ENCODE measurements at regions not wholly inside any gene's neighbourhood (a gene's known extent, or its start where the extent isn't known, plus 50 kb on each side); places are given as distances from the start of the nearest gene placed in this dataset.

DNA sequence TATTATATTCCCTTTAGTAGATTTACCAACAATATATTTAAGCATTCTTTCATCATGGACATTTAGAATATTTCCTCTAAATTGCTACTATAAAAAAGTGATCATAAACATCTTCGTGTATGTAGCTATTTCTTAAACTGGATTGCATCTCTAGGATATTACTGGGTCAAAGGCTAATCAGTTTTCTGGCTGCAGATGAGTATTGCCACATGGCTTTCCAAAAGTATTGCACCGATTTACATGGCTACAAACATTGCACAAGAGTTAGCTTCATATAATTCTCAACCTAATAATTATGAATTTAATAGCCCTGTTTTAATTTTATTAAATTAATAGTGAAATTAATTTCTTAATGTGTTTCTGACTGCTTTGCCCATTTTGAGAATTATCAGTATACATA is 183.4 kb downstream of the DMRT2 start:
- DNase-seq (ENCODE audit: low spot score in 2 of 2): no peak
- no peak for ATAC-seq
- no peaks in the 10 kb centered on the region for H3K36me3 Mint-ChIP-seq

GRCh38 chr9:1235650-1236049 is 185.5 kb downstream of the DMRT2 start:
- no peak for DNase-seq (ENCODE audit: low spot score in 2 of 2)
- H3K36me3 Mint-ChIP-seq: no peaks in the 10 kb centered on the region
- H3K27ac Mint-ChIP-seq: no peak overlapping the region
- peaks cover 0 to 3% of the 10 kb centered on the region in 2 donors for H3K9me3 Mint-ChIP-seq
- ATAC-seq: no peak

More for the DNA sequence above, 183.4 kb downstream of the DMRT2 start:
- Mint-ChIP-seq H3K9me3 (peaks cover 0 to 3% of the 10 kb centered on the region in 2 donors), H3K27ac (no peak overlapping the region)

DNA sequence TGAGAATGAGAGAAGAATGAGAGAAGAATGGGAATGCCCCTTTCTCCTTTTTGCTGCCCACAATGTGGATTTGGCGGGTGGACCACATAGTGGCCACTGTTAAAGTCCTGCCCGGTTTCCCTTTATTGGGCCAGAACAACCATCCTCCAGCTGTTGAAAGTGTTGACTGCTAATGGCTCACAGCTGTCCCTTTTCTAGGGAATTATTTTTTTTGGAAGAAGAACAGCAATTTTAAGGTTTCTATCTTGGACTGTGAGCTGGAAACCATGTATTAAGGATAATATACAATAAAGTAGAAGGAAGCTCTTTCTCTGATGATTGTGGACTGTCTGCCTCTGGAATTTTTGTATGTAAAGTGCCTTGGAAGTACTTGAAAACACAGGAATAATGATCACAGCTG is 185.9 kb downstream of the DMRT2 start:
- DNase-seq (ENCODE audit: low spot score in 2 of 2) (no peak), ATAC-seq (no peak)
- Mint-ChIP-seq H3K9me3 (peaks cover 0 to 3% of the 10 kb centered on the region in 2 donors), H3K27ac (no peak overlapping the region), H3K36me3 (no peaks in the 10 kb centered on the region)

DNA sequence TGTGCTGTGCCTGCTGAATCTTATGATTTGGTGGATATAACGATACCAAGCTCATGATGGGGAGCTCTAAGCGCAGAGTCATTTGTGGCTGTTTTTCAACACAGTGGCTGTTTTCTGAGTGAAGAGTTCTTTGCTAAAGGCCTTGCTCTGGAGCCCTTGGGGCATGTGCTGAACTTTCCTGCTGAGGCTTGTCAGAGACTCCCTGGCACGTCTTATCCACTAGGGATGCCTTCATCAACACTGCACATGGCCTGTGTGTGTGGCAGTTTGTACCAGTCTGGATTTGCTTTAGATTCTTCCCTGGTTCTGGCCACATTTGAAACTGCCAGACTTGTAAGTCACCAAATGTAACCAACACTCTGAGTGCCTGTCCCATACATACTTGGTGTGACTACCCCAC is 188.2 kb downstream of the DMRT2 start:
- DNase-seq (ENCODE audit: low spot score in 2 of 2) (no peak), ATAC-seq (no peak)
- no peak overlapping the region for H3K27ac Mint-ChIP-seq
- H3K9me3 Mint-ChIP-seq: peaks cover 0 to 3% of the 10 kb centered on the region in 2 donors
- no peaks in the 10 kb centered on the region for H3K36me3 Mint-ChIP-seq

DNA sequence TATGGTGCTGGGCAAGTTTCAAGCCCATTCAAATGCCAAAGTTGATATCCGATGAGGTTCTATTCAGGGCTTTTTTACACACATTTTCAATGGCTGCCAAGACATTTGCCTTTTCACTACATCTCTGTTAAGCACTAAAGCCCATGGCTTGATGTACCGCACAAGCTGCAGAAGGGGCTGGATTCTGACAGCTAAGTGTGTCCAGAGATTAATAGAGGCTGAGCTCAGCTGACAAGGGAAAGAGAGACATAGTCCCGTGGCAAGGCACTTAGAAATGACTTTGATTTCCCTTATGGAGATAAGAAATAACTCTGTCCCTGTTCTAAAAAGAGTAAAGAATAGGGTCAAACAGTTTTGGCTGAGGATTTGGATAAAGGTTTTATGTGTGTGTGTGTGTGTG is 198.6 kb downstream of the DMRT2 start:
- ATAC-seq (no peak), DNase-seq (ENCODE audit: low spot score in 2 of 2) (no peak)
- Mint-ChIP-seq H3K36me3 (no peaks in the 10 kb centered on the region), H3K27ac (no peak overlapping the region), H3K9me3 (no peaks in the 10 kb centered on the region)

GRCh38 chr9:1253064-1253979 is 203.2 kb downstream of the DMRT2 start:
- Mint-ChIP-seq H3K36me3 (no peaks in the 10 kb centered on the region), H3K9me3 (no peaks in the 10 kb centered on the region), H3K27ac (no peak overlapping the region)
- ATAC-seq (no peak), DNase-seq (ENCODE audit: low spot score in 2 of 2) (no peak)

- no peak for ATAC-seq
- Mint-ChIP-seq H3K27ac (no peak overlapping the region), H3K36me3 (no peaks in the 10 kb centered on the region), H3K9me3 (no peaks in the 10 kb centered on the region)
- DNase-seq (ENCODE audit: low spot score in 2 of 2): no peak
Measured at GRCh38 chr9:1254071-1254470, 203.9 kb downstream of the DMRT2 start.

- no peak for DNase-seq (ENCODE audit: low spot score in 2 of 2)
- H3K9me3 Mint-ChIP-seq: no peaks in the 10 kb centered on the region
- H3K27ac Mint-ChIP-seq: no peak overlapping the region
- no peak for ATAC-seq
- H3K36me3 Mint-ChIP-seq: no peaks in the 10 kb centered on the region
Measured at GRCh38 chr9:1256178-1256577, 206.0 kb downstream of the DMRT2 start.

- Mint-ChIP-seq H3K36me3 (no peaks in the 10 kb centered on the region), H3K9me3 (no peaks in the 10 kb centered on the region), H3K27ac (no peak overlapping the region)
- no peak for DNase-seq (ENCODE audit: low spot score in 2 of 2)
- ATAC-seq: no peak
Measured at GRCh38 chr9:1261266-1261665, 211.1 kb downstream of the DMRT2 start.

GRCh38 chr9:1261879-1262766 is 212.0 kb downstream of the DMRT2 start:
- Mint-ChIP-seq H3K27ac (no peak overlapping the region), H3K36me3 (no peaks in the 10 kb centered on the region), H3K9me3 (no peaks in the 10 kb centered on the region)
- DNase-seq (ENCODE audit: low spot score in 2 of 2) (no peak), ATAC-seq (no peak)

- no peaks in the 10 kb centered on the region for H3K9me3 Mint-ChIP-seq
- no peaks in the 10 kb centered on the region for H3K36me3 Mint-ChIP-seq
- no peak for DNase-seq (ENCODE audit: low spot score in 2 of 2)
- ATAC-seq: no peak
- no peak overlapping the region for H3K27ac Mint-ChIP-seq
Measured at GRCh38 chr9:1267141-1267570, 217.0 kb downstream of the DMRT2 start.

DNA sequence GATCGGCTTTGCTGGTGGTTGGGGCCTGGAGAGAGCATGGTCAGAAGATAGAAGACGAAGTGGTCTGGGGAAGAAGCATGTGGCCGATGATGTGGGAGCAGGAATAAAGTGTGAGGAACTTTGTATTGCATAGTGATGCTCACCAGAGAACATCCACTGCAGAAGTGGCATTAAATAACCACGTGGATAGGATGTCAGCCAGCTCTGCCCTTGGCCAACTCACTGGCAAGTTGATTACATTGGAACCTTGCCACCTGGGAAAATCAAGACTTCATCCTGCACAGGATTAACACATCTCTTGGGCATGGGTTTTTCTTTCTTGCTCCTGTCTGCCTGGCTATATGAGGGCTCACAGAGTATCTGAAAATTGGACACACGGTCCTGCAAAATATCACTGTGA is 217.4 kb downstream of the DMRT2 start:
- Mint-ChIP-seq H3K36me3 (no peaks in the 10 kb centered on the region), H3K27ac (no peak overlapping the region), H3K9me3 (no peaks in the 10 kb centered on the region)
- no peak for ATAC-seq
- DNase-seq (ENCODE audit: low spot score in 2 of 2): no peak

- H3K27ac Mint-ChIP-seq: no peak overlapping the region
- H3K36me3 Mint-ChIP-seq: no peaks in the 10 kb centered on the region
- no peak for DNase-seq (ENCODE audit: low spot score in 2 of 2)
- ATAC-seq: no peak
- H3K9me3 Mint-ChIP-seq: no peaks in the 10 kb centered on the region
Measured at GRCh38 chr9:1269533-1270315, 219.6 kb downstream of the DMRT2 start.

GRCh38 chr9:1271367-1271766 is 221.2 kb downstream of the DMRT2 start:
- no peak overlapping the region for H3K27ac Mint-ChIP-seq
- ATAC-seq: no peak
- DNase-seq (ENCODE audit: low spot score in 2 of 2): no peak
- no peaks in the 10 kb centered on the region for H3K36me3 Mint-ChIP-seq
- peaks cover 0 to 3% of the 10 kb centered on the region in 2 donors for H3K9me3 Mint-ChIP-seq

DNA sequence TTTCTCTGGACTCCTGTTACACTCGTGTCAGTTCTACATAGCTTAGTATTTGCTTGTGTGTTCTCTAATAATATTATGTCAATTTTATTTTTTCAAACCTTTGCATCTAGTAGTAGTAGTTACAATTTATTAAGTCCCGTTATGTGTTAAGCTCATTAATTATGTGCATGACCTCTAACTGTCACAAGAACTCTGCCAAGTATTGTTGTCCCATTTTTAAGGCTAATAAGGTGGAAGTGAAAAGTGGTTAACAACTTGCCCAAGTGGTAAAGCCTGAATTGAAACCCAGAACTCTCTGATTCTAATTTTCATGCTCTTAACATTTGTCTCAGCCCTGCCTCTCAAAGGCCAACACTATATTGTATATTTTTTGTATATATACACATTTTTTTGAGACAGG is 221.6 kb downstream of the DMRT2 start:
- Mint-ChIP-seq H3K36me3 (no peaks in the 10 kb centered on the region), H3K27ac (no peak overlapping the region), H3K9me3 (peaks cover 0 to 3% of the 10 kb centered on the region in 2 donors)
- ATAC-seq (no peak), DNase-seq (ENCODE audit: low spot score in 2 of 2) (no peak)

GRCh38 chr9:1272488-1272887 is 222.3 kb downstream of the DMRT2 start:
- peaks cover 0 to 3% of the 10 kb centered on the region in 2 donors for H3K9me3 Mint-ChIP-seq
- ATAC-seq (no peak), DNase-seq (ENCODE audit: low spot score in 2 of 2) (no peak)
- no peaks in the 10 kb centered on the region for H3K36me3 Mint-ChIP-seq
- no peak overlapping the region for H3K27ac Mint-ChIP-seq

DNA sequence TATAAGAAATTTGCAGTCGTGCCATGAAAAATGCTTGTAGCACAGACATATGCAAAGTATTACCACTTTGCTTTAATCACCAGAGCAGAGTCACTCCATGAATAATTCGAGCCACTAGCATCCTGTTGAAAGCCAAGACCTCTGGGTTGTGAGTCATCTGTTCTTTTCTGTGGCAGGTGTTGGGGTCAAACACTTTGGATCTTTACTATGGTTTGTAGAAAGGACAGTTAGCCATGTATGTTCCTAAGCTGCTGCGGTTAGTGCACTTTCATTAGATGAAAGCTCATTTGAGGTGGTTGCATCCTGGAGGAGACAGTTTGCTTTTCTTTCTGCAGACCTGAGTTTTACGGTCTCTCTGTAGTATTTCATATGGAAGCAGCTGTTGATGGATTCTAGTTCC is 223.7 kb downstream of the DMRT2 start:
- Mint-ChIP-seq H3K36me3 (no peaks in the 10 kb centered on the region), H3K27ac (no peak overlapping the region), H3K9me3 (peaks cover 0 to 3% of the 10 kb centered on the region in 2 donors)
- DNase-seq (ENCODE audit: low spot score in 2 of 2): no peak
- peak in 1 of 2 donors; percentile 26 for ATAC-seq
